HG03457 (cell line): ENCODE measurements at regions not wholly inside any gene's neighbourhood (a gene's known extent, or its start where the extent isn't known, plus 50 kb on each side); places are given as distances from the start of the nearest gene placed in this dataset.

ENCODE experiments used
- ATAC-seq: cut with Tn5 transposase; IDR thresholded peaks from one replicate; pipeline ENCODE4 v1.9.1; 2021; ENCODE audit warnings: moderate number of reproducible peaks; ENCODE audit not compliant: unreplicated experiment

- no peak for ATAC-seq
Measured at GRCh38 chr4:157564771-157565170, 344.2 kb downstream of the GRIA2 start.

DNA sequence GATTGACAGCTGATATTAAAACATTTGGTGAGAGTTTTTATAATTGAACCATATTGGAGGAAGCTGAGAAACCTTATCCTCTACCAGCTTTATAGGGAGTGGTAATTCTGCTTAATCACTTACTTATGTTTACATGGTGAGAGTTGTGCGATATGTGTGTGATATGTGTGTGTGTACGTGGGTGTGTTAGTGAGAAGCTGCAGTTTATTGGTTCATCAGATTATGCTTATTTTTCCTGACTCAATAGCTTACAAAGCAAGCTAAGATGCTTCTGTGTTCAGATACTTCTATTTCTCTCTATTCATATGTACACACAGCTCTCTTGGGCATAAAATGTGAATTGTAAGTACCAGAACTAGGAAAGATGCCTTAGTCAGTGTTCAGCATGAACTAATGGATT lies 343.7 kb downstream of the GRIA2 start:
- ATAC-seq: no peak

GRCh38 chr4:157558016-157558415 lies 337.5 kb downstream of the GRIA2 start:
- ATAC-seq: no peak

DNA sequence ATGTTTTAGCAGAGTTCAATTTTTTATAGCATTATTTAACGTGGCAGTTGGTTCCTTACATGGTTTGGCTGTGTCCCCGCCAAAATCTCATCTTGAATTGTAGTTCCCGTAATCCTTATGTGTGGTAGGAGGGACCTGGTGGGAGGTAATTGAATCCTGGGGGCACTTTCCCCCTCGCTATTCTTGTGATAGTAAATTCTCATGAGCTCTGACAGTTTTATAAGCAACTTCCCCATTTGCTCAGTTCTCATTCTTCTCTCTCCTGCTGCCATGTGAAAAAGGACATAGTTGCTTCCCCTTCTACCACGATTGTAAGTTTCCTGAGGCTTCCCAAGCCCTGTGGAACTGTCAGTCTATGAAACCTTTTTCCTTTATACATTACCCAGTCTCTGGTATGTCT lies 329.5 kb downstream of the GRIA2 start:
- ATAC-seq: no peak

GRCh38 chr4:157527954-157528353 lies 307.4 kb downstream of the GRIA2 start:
- no peak for ATAC-seq

- ATAC-seq: no peak
Measured at GRCh38 chr4:157521906-157522305, 301.4 kb downstream of the GRIA2 start.

GRCh38 chr4:157514711-157515110 lies 294.2 kb downstream of the GRIA2 start:
- no peak for ATAC-seq

DNA sequence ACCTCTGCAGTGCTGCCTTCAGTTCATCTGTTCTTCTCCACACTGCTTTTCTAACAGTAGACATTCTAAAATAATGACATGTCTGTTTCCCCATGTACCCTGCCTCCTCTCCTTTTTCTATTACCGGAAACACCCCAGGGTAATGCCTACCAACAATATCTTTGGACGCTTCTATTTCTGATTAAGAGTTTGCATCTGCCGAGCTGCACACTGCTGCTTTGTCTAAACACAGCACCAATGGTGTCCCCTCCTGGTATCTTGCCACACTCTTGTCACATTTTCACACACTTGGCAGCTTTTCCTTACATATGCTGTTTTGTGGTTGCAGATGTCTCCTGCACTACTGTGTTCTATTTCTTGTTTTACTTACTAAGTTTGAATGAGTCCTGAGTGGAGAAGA lies 288.8 kb downstream of the GRIA2 start:
- no peak for ATAC-seq

- ATAC-seq: no peak
Measured at GRCh38 chr4:157502656-157503055, 282.1 kb downstream of the GRIA2 start.

DNA sequence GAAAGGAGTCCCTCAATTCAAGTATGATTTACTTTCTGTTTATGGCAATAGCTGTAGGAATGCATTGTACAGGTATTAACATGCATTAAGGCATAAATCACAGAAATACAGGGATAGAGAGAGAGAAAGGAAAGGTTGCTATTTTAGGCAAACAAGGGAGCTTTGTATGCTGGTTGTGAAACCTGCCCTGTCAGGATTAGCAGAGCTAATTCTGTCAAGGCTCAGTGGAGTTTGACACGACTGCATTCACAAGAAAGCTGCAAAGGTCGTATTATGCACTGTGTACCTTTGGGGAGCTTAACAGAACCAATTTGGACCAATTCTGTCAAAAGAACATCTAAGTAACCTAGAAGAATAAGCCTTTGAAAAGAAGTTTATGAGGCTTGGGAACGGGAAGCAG lies 239.3 kb downstream of the GRIA2 start:
- no peak for ATAC-seq

GRCh38 chr4:157447195-157447594 lies 226.7 kb downstream of the GRIA2 start:
- no peak for ATAC-seq

DNA sequence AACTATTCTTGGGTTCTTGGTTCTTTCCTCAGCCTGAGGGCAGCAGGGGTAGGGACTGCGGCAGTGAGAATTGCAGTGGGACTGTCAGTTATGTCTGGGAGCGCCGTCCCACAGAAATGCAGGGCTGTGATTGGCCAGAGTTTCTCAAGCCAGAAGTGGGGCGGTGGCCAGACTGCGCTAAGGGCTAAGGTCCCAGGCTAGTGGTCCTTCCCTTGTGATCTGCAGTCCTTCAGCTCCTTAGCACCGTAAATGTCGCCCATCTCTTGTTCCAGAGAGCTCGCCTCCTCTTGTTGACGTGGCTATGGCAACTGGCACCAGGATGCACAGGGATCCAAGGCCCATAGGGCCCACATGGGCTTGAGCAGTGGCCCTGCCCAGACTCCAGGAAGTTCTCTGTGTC lies 223.5 kb downstream of the GRIA2 start:
- no peak for ATAC-seq

- no peak for ATAC-seq
Measured at GRCh38 chr4:157443537-157443936, 223.0 kb downstream of the GRIA2 start.

DNA sequence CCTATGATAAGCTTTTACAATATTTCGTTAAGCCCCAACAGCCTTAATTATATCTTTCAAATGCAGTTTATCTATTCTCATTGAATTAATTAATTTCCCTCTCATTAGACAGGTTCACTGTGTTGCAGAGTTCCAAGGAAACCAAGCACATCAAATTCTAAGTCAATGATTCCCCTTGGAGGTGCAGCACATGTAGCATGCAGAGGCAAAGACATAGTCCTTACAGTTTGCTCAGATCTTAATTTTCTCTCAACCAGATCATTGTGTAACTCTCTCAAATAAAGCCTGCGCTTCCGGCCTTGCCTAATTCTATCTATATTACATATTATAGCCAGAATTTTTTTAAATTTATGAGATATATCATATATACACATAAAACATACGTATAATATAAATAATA lies 205.4 kb downstream of the GRIA2 start:
- no peak for ATAC-seq

- ATAC-seq: no peak
Measured at GRCh38 chr4:157423526-157424020, 203.0 kb downstream of the GRIA2 start.

DNA sequence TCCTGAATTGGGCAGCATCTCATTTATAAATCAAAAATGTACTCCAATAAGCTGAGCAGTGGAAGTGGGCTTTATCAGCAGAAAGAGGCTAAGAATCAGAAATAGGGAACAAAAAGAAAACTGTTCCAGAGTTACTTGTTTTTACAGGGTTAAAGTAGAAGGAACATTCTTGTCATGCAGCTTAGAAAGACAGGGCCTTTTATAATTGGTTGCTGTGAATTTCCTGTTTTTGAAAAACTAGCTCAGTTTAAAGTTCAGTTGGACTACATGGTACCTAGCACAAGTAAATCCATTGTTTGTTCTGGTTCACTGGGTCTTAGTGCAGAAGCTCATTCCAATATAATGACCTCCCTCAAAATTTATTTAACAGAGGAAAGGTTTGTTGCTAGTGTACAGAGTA lies 200.8 kb downstream of the GRIA2 start:
- ATAC-seq: no peak
